HCEC 1CT (cell line): ENCODE measurements at regions not wholly inside any gene's neighbourhood (a gene's known extent, or its start where the extent isn't known, plus 50 kb on each side); places are given as distances from the start of the nearest gene placed in this dataset.

Experiments used
- DNase-seq: peaks from one replicate; pipeline ENCODE4 v3.0.0-alpha.2; 2017

DNA sequence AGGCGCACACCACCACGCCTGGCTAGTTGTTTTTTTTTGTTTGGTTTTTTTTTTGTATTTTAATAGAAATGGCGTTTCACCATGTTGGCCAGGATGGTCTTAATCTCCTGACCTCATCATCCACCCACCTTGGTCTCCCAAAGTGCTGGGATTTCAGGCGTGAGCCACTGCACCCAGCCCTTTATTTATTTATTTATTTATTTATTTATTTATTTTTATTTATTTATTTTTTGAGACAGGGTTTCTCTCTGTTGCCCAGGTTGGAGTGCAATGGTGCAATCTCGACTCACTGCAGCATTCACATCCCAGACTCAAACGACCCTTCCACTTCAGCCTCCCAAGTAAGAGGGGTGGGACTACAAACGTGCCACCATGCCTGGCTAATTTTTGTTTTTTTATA is 63.0 kb upstream of the ADAMTSL1 start:
- DNase-seq = no peak

DNA sequence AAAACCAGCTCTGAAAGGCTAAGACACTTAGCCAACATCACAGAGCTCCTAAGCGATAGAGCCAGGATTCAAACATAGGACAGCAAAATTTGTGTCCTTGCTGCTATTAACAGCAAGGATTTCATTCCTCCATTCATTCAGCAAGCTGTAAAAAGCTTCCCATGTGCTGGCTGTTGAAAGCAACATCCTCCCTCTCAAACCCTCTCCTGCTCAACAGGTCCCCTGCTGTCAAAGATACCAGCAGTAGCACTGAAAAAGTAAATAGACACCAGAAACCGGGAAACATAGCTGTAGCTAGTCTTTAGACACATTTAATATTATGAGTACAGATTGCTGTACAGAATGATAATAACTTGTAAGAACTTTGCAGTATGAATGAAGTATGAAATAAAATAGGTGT is 52.6 kb upstream of the ADAMTSL1 start:
- DNase-seq = no peak

DNA sequence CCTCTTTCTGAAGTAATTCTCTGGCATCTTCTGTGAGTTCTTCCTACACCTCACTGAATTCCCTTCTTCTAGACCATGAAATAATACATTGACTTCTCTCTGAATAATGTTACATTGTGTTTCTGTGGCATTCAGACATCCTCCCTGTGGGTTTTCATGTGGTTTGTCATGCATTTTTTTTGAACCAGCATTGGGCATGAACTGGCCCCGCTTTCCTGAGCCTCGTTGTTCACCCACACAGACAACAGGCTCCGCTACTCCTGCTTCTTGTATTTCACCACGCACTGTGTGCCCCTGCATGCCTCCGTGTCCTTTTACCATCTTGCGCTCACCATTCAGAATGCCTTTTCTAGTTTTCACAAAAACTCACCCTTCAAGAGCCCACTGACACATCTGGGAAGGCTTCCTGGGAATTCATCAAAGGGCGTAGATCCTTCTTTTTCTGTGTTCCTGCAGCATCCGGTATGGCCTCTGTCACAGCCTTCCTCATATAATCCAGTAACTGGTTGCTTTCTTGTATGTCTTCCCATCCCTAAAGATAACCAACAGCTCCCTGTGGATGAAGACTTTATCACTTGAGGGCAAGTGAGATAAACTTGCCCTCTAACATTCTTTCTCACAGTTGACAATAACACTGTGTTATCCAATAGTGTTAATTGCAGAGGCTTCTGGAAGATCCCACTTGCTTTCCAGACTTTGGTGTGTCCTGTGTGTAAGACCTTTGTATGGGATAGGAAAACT is 51.5 kb upstream of the ADAMTSL1 start:
- DNase-seq = no peak

DNA sequence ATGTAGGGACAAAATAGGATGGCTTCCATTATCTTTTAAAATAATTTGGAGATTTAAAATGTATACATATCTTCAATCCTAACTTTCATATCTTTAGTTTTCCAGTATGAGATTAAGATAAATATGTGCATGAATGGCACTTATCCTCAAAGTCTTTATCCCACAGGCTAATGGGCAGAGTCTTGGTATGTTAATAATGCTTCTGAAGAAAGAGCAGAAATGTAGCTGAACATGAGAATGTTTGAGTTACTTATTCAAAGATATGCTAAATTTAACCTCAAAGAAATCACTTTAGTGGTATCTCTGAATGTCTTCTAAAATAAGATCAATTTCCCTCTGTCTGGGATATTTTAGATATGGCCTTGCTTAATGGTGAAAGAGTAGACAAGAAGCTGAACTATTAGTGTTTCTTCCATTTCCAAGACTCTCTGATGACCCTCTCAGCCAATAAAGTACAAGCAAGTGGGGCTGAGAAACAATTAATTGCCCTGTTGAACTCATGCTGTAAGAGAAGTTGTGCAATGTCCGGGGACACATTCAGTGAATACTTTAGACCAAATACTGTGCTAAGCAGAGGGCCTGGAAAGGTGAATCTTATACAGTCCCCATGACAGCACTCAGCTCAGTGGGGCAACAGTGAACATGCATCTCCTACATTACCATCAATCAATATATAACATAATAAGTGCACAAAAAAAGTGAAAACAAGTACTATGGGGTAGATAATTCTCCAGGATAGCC is 50.0 kb upstream of the ADAMTSL1 start:
- DNase-seq = no peak
